SK-N-SH (cell line): ENCODE measurements at regions not wholly inside any gene's neighbourhood (a gene's known extent, or its start where the extent isn't known, plus 50 kb on each side); places are given as distances from the start of the nearest gene placed in this dataset.

Source experiments
- CTCF ChIA-PET: fragments of 300-600, 350-600 bp; formaldehyde crosslinking; extraction: SDS; loops from one replicate; lab custom pipeline; 2021; lab: Yijun Ruan, JAX
- POLR2A ChIA-PET: fragments of 350-600 bp; sonication (Branson Sonifier 250); formaldehyde crosslinking; extraction: SDS; loops from one replicate; lab custom pipeline; 2020; ENCODE audit warnings: antibody characterized with exemption, inconsistent platforms; lab: Yijun Ruan, JAX
- DNase-seq: peaks from one replicate; pipeline ENCODE4 v3.0.0; 2012
- H2AFZ ChIP-seq: fragments of 200-600 bp; sonication (generic); 2 replicates; pipeline ENCODE4 v1.8.1; 2016; ENCODE audit warnings: antibody characterized with exemption, mild to moderate bottlenecking, low read depth
- H3F3A ChIP-seq: fragments of 200-600 bp; sonication (generic); replicated peaks from 2 replicates; pipeline ENCODE3; 2016; ENCODE audit warnings: antibody characterized with exemption, mild to moderate bottlenecking; ENCODE audit not compliant: insufficient read depth
- H3K27ac ChIP-seq, 2 experiments: fragments of 200-500 bp in 1 of 2; fragments of 200-600 bp in 1 of 2; sonication (Bioruptor generic) in 1 of 2; sonication (generic), shearing (Covaris generic) in 1 of 2; 2 replicates each; pipeline versions ENCODE4 v1.5.1 to v1.6.1; 2014 to 2016; ENCODE audit warnings: low read depth in 2 of 2, inconsistent platforms in 1 of 2, low read length in 1 of 2, mild to moderate bottlenecking in 1 of 2, mixed read lengths in 1 of 2
- H3K27me3 ChIP-seq: fragments of 200-600 bp; sonication (generic), shearing (Covaris generic); 2 replicates; pipeline ENCODE4 v1.6.1; 2016; ENCODE audit warnings: mixed run types; ENCODE audit not compliant: insufficient read depth
- H3K36me3 ChIP-seq, 2 experiments: fragments of 200-500 bp in 1 of 2; fragments of 200-600 bp in 1 of 2; sonication (Bioruptor generic) in 1 of 2; sonication (generic) in 1 of 2; replicated peaks in 1 of 2; 2 replicates each; pipeline versions ENCODE3 to v1.5.1; 2014 to 2016; ENCODE audit warnings: low read length in 1 of 2, mild to moderate bottlenecking in 1 of 2; ENCODE audit not compliant: insufficient read depth in 2 of 2, control insufficient read depth in 1 of 2
- H3K4me1 ChIP-seq, 2 experiments: fragments of 200-500 bp in 1 of 2; fragments of 200-600 bp in 1 of 2; sonication (Bioruptor generic) in 1 of 2; sonication (generic), shearing (Covaris generic) in 1 of 2; 2 replicates each; pipeline versions ENCODE4 v1.5.1 to v1.6.1; 2014 to 2016; ENCODE audit warnings: low read depth in 1 of 2, low read length in 1 of 2, mixed run types in 1 of 2; ENCODE audit not compliant: insufficient read depth in 2 of 2, control insufficient read depth in 1 of 2
- H3K4me2 ChIP-seq: fragments of 200-600 bp; sonication (generic), shearing (Covaris generic); 2 replicates; pipeline ENCODE4 v1.6.1; 2017; ENCODE audit warnings: mixed run types
- H3K4me3 ChIP-seq, 2 experiments: fragments of 200-500 bp in 1 of 2; fragments of 200-600 bp in 1 of 2; sonication (Bioruptor generic) in 1 of 2; sonication (generic), shearing (Covaris generic) in 1 of 2; 2 replicates each; pipeline versions ENCODE4 v1.5.1 to v1.8.1; 2014 to 2016; ENCODE audit warnings: low read depth in 2 of 2, inconsistent platforms in 1 of 2, low read length in 1 of 2, mild to moderate bottlenecking in 1 of 2, mixed read lengths in 1 of 2, moderate library complexity in 1 of 2
- H3K79me2 ChIP-seq: fragments of 200-600 bp; sonication (generic); 2 replicates; pipeline ENCODE4 v1.8.1; 2017; ENCODE audit warnings: mild to moderate bottlenecking; ENCODE audit not compliant: insufficient read depth
- H3K9ac ChIP-seq: fragments of 200-600 bp; sonication (generic); 2 replicates; pipeline ENCODE4 v1.6.1; 2017; ENCODE audit warnings: mixed run types
- H3K9me2 ChIP-seq: fragments of 200-600 bp; sonication (generic); 2 replicates; pipeline ENCODE4 v1.6.1; 2017; ENCODE audit warnings: mixed run types
- H3K9me3 ChIP-seq: fragments of 200-600 bp; sonication (generic); 2 replicates; pipeline ENCODE4 v1.6.1; 2017; ENCODE audit warnings: mixed run types, mild to moderate bottlenecking, moderate library complexity
- H4K20me1 ChIP-seq: fragments of 200-600 bp; sonication (generic); 2 replicates; pipeline ENCODE4 v1.6.1; 2017; ENCODE audit warnings: mild to moderate bottlenecking, mixed run types; ENCODE audit not compliant: insufficient read depth
- CHD2 ChIP-seq: fragments of 150-350 bp; IDR thresholded peaks from 2 replicates; pipeline ENCODE4 v1.6.1; 2018; ENCODE audit warnings: low read length; ENCODE audit not compliant: partially characterized antibody
- ELF1 ChIP-seq: IDR thresholded peaks from 2 replicates; pipeline ENCODE4 v1.4.0; 2012
- FOXJ3 ChIP-seq: sonication (generic); formaldehyde crosslinking; IDR thresholded peaks from 2 replicates; pipeline ENCODE4 v1.5.1; 2020; ENCODE audit warnings: mild to moderate bottlenecking, missing genetic modification reagents
- FOXM1 ChIP-seq: IDR thresholded peaks from 2 replicates; pipeline ENCODE4 v1.4.0; 2012; ENCODE audit warnings: low read depth, mild to moderate bottlenecking
- GABPA ChIP-seq: IDR thresholded peaks from 2 replicates; pipeline ENCODE4 v1.4.0; 2012; ENCODE audit warnings: low read depth, mild to moderate bottlenecking
- GATA2 ChIP-seq: sonication (generic); formaldehyde crosslinking; IDR thresholded peaks from 2 replicates; pipeline ENCODE4 v1.5.0; 2020; ENCODE audit warnings: mild to moderate bottlenecking, missing genetic modification reagents
- IRF3 ChIP-seq: fragments of 150-350 bp; IDR thresholded peaks from 2 replicates; pipeline ENCODE4 v1.6.1; 2016; ENCODE audit warnings: mild to moderate bottlenecking, low read depth, low read length
- MEF2A ChIP-seq: IDR thresholded peaks from 2 replicates; pipeline ENCODE4 v1.4.0; 2012; ENCODE audit warnings: low read depth, borderline replicate concordance
- NRF1 ChIP-seq: IDR thresholded peaks from 2 replicates; pipeline ENCODE4 v1.6.1; 2012; ENCODE audit warnings: low read depth, mild to moderate bottlenecking, low read length
- PBX3 ChIP-seq: IDR thresholded peaks from 2 replicates; pipeline ENCODE4; 2012
- POLR2AphosphoS5 ChIP-seq: IDR thresholded peaks from 2 replicates; pipeline ENCODE4 v1.6.1; 2012; ENCODE audit warnings: low read depth, low read length
- RFX5 ChIP-seq: IDR thresholded peaks from 2 replicates; pipeline ENCODE4 v1.6.1; 2012; ENCODE audit warnings: mild to moderate bottlenecking, improper control_type of control experiment, low read length
- RXRA ChIP-seq: IDR thresholded peaks from 2 replicates; pipeline ENCODE4 v1.4.0; 2012; ENCODE audit warnings: low read depth, mild to moderate bottlenecking, borderline replicate concordance
- TCF12 ChIP-seq: IDR thresholded peaks from 2 replicates; pipeline ENCODE4 v1.4.0; 2012
- YY1 ChIP-seq: IDR thresholded peaks from 2 replicates; pipeline ENCODE4 v1.4.0; 2012; ENCODE audit warnings: low read depth, mild to moderate bottlenecking
- WGBS: methylation state at CpG from one replicate; pipeline ENCODE4 v1.1.6; 2017; ENCODE audit warnings: low lambda C conversion rate; 5-methylcytosine and 5-hydroxymethylcytosine counted together
- TF ChIP-seq, protein P1 (sequence below): IDR thresholded peaks from 2 replicates; pipeline ENCODE4 v1.6.1; 2012; ENCODE audit warnings: mild to moderate bottlenecking, low read depth, low read length, moderate library complexity
- TF ChIP-seq, protein P2 (sequence below): fragments of 200-600 bp; sonication (generic); IDR thresholded peaks from 2 replicates; pipeline ENCODE4 v1.6.1; 2017; ENCODE audit warnings: antibody characterized with exemption, mild to moderate bottlenecking, moderate library complexity
- TF ChIP-seq, protein P3 (sequence below): IDR thresholded peaks from 2 replicates; pipeline ENCODE4 v1.4.0; 2012; ENCODE audit warnings: low read depth, borderline replicate concordance

DNA sequence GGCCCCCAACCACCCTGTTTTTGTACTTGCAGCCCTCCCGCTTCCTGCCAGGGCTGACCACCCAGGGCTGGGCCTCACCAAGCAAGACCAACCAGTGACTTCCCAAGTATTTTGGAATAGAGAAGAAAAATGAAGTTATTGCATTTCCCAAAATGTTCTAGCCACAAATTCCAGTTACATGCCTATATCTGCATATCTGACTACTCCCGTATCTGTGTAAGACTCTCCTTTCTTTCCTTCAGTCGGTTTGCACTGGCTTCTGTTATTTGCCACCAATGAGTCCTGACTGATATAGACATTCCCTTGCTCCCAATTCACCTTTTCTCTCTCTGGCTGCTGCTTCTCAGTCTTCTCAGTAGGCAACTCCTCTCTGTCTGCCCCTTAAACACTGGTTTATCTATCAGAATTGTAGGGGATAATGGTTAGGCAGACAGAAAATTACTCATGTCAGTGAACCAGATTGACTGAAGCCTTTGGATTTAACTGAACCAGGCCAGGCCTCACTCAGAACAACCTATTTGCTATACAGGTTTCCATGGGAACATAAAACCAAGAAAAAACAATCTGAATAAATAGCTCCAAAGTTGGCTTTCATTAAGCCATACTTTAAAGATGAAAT, 85.3 kb downstream of the SPTSSA start:
- H3K79me2 ChIP-seq, result no peaks in the 10 kb centered on the region
- H3K4me3 ChIP-seq, result no peak overlapping the region
- TF ChIP-seq RFX5 (no peak), FOXM1 (no peak), RXRA (no peak), IRF3 (no peak), GATA2 (CRISPR knock-in tag) (no peak)
- TF ChIP-seq, protein P1, sequence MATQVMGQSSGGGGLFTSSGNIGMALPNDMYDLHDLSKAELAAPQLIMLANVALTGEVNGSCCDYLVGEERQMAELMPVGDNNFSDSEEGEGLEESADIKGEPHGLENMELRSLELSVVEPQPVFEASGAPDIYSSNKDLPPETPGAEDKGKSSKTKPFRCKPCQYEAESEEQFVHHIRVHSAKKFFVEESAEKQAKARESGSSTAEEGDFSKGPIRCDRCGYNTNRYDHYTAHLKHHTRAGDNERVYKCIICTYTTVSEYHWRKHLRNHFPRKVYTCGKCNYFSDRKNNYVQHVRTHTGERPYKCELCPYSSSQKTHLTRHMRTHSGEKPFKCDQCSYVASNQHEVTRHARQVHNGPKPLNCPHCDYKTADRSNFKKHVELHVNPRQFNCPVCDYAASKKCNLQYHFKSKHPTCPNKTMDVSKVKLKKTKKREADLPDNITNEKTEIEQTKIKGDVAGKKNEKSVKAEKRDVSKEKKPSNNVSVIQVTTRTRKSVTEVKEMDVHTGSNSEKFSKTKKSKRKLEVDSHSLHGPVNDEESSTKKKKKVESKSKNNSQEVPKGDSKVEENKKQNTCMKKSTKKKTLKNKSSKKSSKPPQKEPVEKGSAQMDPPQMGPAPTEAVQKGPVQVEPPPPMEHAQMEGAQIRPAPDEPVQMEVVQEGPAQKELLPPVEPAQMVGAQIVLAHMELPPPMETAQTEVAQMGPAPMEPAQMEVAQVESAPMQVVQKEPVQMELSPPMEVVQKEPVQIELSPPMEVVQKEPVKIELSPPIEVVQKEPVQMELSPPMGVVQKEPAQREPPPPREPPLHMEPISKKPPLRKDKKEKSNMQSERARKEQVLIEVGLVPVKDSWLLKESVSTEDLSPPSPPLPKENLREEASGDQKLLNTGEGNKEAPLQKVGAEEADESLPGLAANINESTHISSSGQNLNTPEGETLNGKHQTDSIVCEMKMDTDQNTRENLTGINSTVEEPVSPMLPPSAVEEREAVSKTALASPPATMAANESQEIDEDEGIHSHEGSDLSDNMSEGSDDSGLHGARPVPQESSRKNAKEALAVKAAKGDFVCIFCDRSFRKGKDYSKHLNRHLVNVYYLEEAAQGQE, result no peak
- TF ChIP-seq, protein P2, sequence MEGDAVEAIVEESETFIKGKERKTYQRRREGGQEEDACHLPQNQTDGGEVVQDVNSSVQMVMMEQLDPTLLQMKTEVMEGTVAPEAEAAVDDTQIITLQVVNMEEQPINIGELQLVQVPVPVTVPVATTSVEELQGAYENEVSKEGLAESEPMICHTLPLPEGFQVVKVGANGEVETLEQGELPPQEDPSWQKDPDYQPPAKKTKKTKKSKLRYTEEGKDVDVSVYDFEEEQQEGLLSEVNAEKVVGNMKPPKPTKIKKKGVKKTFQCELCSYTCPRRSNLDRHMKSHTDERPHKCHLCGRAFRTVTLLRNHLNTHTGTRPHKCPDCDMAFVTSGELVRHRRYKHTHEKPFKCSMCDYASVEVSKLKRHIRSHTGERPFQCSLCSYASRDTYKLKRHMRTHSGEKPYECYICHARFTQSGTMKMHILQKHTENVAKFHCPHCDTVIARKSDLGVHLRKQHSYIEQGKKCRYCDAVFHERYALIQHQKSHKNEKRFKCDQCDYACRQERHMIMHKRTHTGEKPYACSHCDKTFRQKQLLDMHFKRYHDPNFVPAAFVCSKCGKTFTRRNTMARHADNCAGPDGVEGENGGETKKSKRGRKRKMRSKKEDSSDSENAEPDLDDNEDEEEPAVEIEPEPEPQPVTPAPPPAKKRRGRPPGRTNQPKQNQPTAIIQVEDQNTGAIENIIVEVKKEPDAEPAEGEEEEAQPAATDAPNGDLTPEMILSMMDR, result no peak
- no peaks in the 10 kb centered on the region for H4K20me1 ChIP-seq
- ChIA-PET CTCF (no interaction called here), POLR2A (no interaction called here)
- WGBS, result 75% methylated on average over 3 of the region's 3 CpGs
- H3K36me3 ChIP-seq, result no peaks in the 10 kb centered on the region
- no peak overlapping the region for H2AFZ ChIP-seq
- H3K4me2 ChIP-seq, result no peak overlapping the region
- H3K9me2 ChIP-seq, result no peaks in the 10 kb centered on the region
- H3K4me1 ChIP-seq, result no peaks in the 10 kb centered on the region
- no peak for DNase-seq
- no peaks in the 10 kb centered on the region; the same call in 1 of the 2 replicates for H3K27me3 ChIP-seq
- H3K9me3 ChIP-seq, result no peaks in the 10 kb centered on the region
- no peak overlapping the region for H3K9ac ChIP-seq
- no peaks in the 10 kb centered on the region for H3F3A ChIP-seq
- no peak overlapping the region for H3K27ac ChIP-seq

DNA sequence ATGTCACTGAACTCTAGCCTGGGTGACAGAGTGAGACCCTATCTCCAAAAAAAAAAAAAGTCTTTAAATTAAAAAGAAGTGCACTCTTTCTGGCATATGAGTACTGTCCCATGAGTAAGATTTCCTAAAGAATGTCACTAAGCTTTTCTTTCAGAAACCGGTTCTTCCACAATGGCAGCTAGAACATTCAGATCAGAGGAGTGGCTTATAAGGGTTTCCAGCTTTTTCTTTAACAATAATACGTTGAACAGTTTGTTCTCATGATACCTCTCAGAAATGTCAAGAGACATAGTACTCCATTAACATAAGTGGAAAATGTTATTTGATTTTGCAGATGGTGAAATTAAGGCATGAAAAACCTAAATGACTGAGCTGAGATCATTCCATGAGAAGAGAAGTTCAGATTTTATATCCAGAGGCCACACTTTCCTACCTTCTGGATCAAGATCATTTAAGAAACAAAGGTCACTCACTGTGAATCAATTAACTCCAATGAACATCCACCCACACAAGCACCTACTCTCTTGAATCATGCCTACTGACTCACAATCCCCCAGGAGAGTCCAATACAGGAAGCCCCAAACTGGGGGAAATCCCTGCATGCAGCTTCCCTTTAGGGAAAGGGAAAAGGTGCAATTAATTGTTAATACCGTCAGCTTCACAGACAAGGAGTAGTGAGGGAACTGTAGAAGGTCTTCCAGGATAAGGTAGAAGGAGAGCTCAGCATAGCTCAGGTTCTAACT, 86.9 kb downstream of the SPTSSA start:
- no peaks in the 10 kb centered on the region for H3F3A ChIP-seq
- H3K4me1 ChIP-seq, result no peaks in the 10 kb centered on the region
- DNase-seq, result no peak
- H3K4me3 ChIP-seq, result no peak overlapping the region
- H3K36me3 ChIP-seq, result no peaks in the 10 kb centered on the region
- H3K9me3 ChIP-seq, result no peaks in the 10 kb centered on the region
- H3K79me2 ChIP-seq, result no peaks in the 10 kb centered on the region
- CTCF ChIA-PET, result interaction anchor here (1.1 to 1.5 kb wide), 2 partner anchors 19 to 43 kb away, joined by 4 read pairs; no protein-coding TSS in a partner anchor
- no peak overlapping the region for H2AFZ ChIP-seq
- no peak overlapping the region for H3K9ac ChIP-seq
- POLR2A ChIA-PET, result no interaction called here
- TF ChIP-seq GABPA (no peak), PBX3 (no peak), FOXM1 (no peak), YY1 (no peak), MEF2A (no peak), CHD2 (no peak), RFX5 (no peak), TCF12 (no peak), FOXJ3 (CRISPR knock-in tag) (no peak), ELF1 (no peak), POLR2AphosphoS5 (no peak), NRF1 (no peak)
- TF ChIP-seq, protein P3, sequence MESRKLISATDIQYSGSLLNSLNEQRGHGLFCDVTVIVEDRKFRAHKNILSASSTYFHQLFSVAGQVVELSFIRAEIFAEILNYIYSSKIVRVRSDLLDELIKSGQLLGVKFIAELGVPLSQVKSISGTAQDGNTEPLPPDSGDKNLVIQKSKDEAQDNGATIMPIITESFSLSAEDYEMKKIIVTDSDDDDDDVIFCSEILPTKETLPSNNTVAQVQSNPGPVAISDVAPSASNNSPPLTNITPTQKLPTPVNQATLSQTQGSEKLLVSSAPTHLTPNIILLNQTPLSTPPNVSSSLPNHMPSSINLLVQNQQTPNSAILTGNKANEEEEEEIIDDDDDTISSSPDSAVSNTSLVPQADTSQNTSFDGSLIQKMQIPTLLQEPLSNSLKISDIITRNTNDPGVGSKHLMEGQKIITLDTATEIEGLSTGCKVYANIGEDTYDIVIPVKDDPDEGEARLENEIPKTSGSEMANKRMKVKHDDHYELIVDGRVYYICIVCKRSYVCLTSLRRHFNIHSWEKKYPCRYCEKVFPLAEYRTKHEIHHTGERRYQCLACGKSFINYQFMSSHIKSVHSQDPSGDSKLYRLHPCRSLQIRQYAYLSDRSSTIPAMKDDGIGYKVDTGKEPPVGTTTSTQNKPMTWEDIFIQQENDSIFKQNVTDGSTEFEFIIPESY, result no peak
- no peaks in the 10 kb centered on the region; the same call in 1 of the 2 replicates for H3K27me3 ChIP-seq
- H3K4me2 ChIP-seq, result no peak overlapping the region
- no peaks in the 10 kb centered on the region for H4K20me1 ChIP-seq
- 73% methylated on average over 3 of the region's 3 CpGs for WGBS
- H3K27ac ChIP-seq, result no peak overlapping the region
- H3K9me2 ChIP-seq, result no peaks in the 10 kb centered on the region
